ENCODE measurements at regions not wholly inside any gene's neighbourhood (a gene's known extent, or its start where the extent isn't known, plus 50 kb on each side); places are given as distances from the start of the nearest gene placed in this dataset.

DNA sequence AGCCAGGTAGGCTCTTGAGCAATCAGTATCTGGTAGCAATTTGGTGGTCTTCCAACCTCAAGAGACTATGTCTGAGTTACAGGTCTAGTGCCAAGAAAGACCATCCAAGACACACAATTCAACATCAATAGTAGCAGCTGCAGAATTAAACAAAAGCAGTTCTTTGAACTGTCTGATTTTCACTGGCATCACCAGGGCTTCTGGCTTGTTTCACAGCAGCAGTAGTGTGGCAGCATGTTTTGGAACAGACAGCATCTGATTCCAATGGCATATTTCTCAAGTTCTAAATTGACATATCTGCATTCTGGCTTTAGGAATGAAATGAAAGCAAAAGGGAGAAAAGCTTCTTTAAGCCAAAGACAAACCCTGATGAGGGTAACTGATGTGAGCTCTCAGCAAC, 334.7 kb upstream of the PRMT6 start:
- peaks cover 51% of the 10 kb centered on the region for H3K9me3 ChIP-seq (ENCODE audit: low read length)
- no peak overlapping the region for H3K4me2 ChIP-seq (ENCODE audit: low read depth, low read length)
- ATAC-seq: no peak
- no peak for DNase-seq (ENCODE audit: low spot score)
- CTCF ChIA-PET (ENCODE audit: low intra/inter-chr PET ratio, low total read pairs): no interaction called here
- BruUV-seq (replicated peaks): no TSS peak
- no peak overlapping the region for H2AFZ ChIP-seq (ENCODE audit: low read length)
- H3K27me3 ChIP-seq (ENCODE audit: control insufficient read depth in 1 of 2, insufficient read depth in 2 of 2, low read length in 2 of 2): no peaks in the 10 kb centered on the region
- POLR2A ChIA-PET: no interaction called here
- H3K79me2 ChIP-seq (ENCODE audit: insufficient read depth, low read length): no peaks in the 10 kb centered on the region
- no peaks in the 10 kb centered on the region for H3K4me1 ChIP-seq (ENCODE audit: insufficient read depth, low read length)
- no peak for TF ChIP-seq ZSCAN22 (CRISPR knock-in tag; IDR thresholded peaks at IDR 0.05)
- TF ChIP-seq, protein P1, sequence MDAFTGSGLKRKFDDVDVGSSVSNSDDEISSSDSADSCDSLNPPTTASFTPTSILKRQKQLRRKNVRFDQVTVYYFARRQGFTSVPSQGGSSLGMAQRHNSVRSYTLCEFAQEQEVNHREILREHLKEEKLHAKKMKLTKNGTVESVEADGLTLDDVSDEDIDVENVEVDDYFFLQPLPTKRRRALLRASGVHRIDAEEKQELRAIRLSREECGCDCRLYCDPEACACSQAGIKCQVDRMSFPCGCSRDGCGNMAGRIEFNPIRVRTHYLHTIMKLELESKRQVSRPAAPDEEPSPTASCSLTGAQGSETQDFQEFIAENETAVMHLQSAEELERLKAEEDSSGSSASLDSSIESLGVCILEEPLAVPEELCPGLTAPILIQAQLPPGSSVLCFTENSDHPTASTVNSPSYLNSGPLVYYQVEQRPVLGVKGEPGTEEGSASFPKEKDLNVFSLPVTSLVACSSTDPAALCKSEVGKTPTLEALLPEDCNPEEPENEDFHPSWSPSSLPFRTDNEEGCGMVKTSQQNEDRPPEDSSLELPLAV (CRISPR knock-in tag; conservative IDR thresholded peaks at IDR 0.05; ENCODE audit: low read depth): no peak
- TF ChIP-seq, protein P2, sequence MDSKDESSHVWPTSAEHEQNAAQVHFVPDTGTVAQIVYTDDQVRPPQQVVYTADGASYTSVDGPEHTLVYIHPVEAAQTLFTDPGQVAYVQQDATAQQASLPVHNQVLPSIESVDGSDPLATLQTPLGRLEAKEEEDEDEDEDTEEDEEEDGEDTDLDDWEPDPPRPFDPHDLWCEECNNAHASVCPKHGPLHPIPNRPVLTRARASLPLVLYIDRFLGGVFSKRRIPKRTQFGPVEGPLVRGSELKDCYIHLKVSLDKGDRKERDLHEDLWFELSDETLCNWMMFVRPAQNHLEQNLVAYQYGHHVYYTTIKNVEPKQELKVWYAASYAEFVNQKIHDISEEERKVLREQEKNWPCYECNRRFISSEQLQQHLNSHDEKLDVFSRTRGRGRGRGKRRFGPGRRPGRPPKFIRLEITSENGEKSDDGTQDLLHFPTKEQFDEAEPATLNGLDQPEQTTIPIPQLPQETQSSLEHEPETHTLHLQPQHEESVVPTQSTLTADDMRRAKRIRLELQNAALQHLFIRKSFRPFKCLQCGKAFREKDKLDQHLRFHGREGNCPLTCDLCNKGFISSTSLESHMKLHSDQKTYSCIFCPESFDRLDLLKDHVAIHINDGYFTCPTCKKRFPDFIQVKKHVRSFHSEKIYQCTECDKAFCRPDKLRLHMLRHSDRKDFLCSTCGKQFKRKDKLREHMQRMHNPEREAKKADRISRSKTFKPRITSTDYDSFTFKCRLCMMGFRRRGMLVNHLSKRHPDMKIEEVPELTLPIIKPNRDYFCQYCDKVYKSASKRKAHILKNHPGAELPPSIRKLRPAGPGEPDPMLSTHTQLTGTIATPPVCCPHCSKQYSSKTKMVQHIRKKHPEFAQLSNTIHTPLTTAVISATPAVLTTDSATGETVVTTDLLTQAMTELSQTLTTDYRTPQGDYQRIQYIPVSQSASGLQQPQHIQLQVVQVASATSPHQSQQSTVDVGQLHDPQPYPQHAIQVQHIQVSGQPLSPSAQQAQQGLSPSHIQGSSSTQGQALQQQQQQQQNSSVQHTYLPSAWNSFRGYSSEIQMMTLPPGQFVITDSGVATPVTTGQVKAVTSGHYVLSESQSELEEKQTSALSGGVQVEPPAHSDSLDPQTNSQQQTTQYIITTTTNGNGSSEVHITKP (CRISPR knock-in tag; IDR thresholded peaks at IDR 0.05; ENCODE audit: low read depth): no peak
- no peaks in the 10 kb centered on the region for H4K20me1 ChIP-seq (ENCODE audit: insufficient read depth, low read length)
- H3K4me3 ChIP-seq (replicated peaks in 1 of 3; ENCODE audit: insufficient read depth in 1 of 3, low read depth in 2 of 3, low read length in 3 of 3): no peak overlapping the region
- in situ Hi-C loops (cut with HindIII; ENCODE audit: extremely low pct_ligation_motif_present, low pct_unique_long_range_greater_than_20kb): no loop called here
- H3K36me3 ChIP-seq (replicated peaks in 1 of 2; ENCODE audit: control insufficient read depth in 1 of 2, insufficient read depth in 2 of 2, low read length in 2 of 2): no peaks in the 10 kb centered on the region
- intact Hi-C loops (cut with micrococcal nuclease; ENCODE audit: unreplicated experiment): no loop called here
- H3K9ac ChIP-seq (ENCODE audit: insufficient read depth, low read depth, low read length): no peak overlapping the region
- H3K27ac ChIP-seq (ENCODE audit: extremely low read length, insufficient read depth, low read length): no peak overlapping the region
- FAIRE-seq: no peak

DNA sequence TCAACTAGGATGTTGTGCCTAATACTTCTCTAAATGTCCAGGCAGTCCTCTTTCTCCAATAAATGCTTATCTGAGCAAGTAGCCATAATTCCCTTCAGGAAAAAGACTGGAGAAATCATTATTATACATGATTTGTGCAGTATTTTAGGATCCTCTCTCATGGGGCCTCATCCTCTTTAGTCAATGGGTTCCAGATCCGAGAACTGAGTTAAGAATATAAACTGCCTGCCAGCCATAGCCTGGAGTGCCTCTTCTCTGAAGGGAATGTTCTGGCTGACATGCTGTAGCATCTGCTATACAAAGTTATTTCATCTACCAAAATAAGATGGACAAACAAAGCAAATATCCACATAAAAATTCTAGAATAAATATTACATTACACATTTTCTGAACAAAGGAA, 334.0 kb upstream of the PRMT6 start:
- DNase-seq (ENCODE audit: low spot score): no peak
- no peak overlapping the region for H3K9ac ChIP-seq (ENCODE audit: insufficient read depth, low read depth, low read length)
- intact Hi-C loops (cut with micrococcal nuclease; ENCODE audit: unreplicated experiment): no loop called here
- CTCF ChIA-PET (ENCODE audit: low intra/inter-chr PET ratio, low total read pairs): no interaction called here
- H3K9me3 ChIP-seq (ENCODE audit: low read length): peaks cover 55% of the 10 kb centered on the region
- FAIRE-seq: no peak
- 0% methylated on average over 1 of the region's 1 CpG for WGBS (ENCODE audit: low lambda C conversion rate)
- no peaks in the 10 kb centered on the region for H3K36me3 ChIP-seq (replicated peaks in 1 of 2; ENCODE audit: control insufficient read depth in 1 of 2, insufficient read depth in 2 of 2, low read length in 2 of 2)
- in situ Hi-C loops (cut with HindIII; ENCODE audit: extremely low pct_ligation_motif_present, low pct_unique_long_range_greater_than_20kb): no loop called here
- POLR2A ChIA-PET: no interaction called here
- BruUV-seq (replicated peaks): no TSS peak
- no peak for ATAC-seq
- no peak overlapping the region for H3K4me2 ChIP-seq (ENCODE audit: low read depth, low read length)
- no peak overlapping the region for H3K27ac ChIP-seq (ENCODE audit: extremely low read length, insufficient read depth, low read length)
- H3K4me1 ChIP-seq (ENCODE audit: insufficient read depth, low read length): no peaks in the 10 kb centered on the region
- no peak overlapping the region for H2AFZ ChIP-seq (ENCODE audit: low read length)
- TF ChIP-seq, protein P3, sequence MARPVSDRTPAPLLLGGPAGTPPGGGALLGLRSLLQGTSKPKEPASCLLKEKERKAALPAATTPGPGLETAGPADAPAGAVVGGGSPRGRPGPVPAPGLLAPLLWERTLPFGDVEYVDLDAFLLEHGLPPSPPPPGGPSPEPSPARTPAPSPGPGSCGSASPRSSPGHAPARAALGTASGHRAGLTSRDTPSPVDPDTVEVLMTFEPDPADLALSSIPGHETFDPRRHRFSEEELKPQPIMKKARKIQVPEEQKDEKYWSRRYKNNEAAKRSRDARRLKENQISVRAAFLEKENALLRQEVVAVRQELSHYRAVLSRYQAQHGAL (CRISPR knock-in tag; IDR thresholded peaks at IDR 0.05; ENCODE audit: not compliant biosample characterization): no peak
- TF ChIP-seq MYNN (CRISPR knock-in tag; IDR thresholded peaks at IDR 0.05; ENCODE audit: low read depth): no peak
- no peak for TF ChIP-seq HNRNPK (IDR thresholded peaks at IDR 0.05; ENCODE audit: low read depth, low read length, poor library complexity, severe bottlenecking)
- TF ChIP-seq, protein P4, sequence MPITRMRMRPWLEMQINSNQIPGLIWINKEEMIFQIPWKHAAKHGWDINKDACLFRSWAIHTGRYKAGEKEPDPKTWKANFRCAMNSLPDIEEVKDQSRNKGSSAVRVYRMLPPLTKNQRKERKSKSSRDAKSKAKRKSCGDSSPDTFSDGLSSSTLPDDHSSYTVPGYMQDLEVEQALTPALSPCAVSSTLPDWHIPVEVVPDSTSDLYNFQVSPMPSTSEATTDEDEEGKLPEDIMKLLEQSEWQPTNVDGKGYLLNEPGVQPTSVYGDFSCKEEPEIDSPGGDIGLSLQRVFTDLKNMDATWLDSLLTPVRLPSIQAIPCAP (CRISPR knock-in tag; IDR thresholded peaks at IDR 0.05; ENCODE audit: low read depth): no peak
- no peak for TF ChIP-seq ATF7-NPFF (CRISPR knock-in tag; IDR thresholded peaks at IDR 0.05; ENCODE audit: low read depth)
- no peak for TF ChIP-seq ZNF468 (CRISPR knock-in tag; IDR thresholded peaks at IDR 0.05)
- no peak for TF ChIP-seq HNRNPH1 (optimal IDR thresholded peaks at IDR 0.05; ENCODE audit: low read depth, low read length)
- TF ChIP-seq ZNF589 (CRISPR knock-in tag; conservative IDR thresholded peaks at IDR 0.05): no peak
- no peak for TF ChIP-seq ONECUT2 (CRISPR knock-in tag; IDR thresholded peaks at IDR 0.05)
- no peak for TF ChIP-seq GATAD1 (CRISPR knock-in tag; IDR thresholded peaks at IDR 0.05)
- no peaks in the 10 kb centered on the region for H4K20me1 ChIP-seq (ENCODE audit: insufficient read depth, low read length)
- H3K79me2 ChIP-seq (ENCODE audit: insufficient read depth, low read length): no peaks in the 10 kb centered on the region
- no peak overlapping the region for H3K4me3 ChIP-seq (replicated peaks in 1 of 3; ENCODE audit: insufficient read depth in 1 of 3, low read depth in 2 of 3, low read length in 3 of 3)
- no peaks in the 10 kb centered on the region for H3K27me3 ChIP-seq (ENCODE audit: control insufficient read depth in 1 of 2, insufficient read depth in 2 of 2, low read length in 2 of 2)
